HEK293T (cell line): ENCODE measurements at regions not wholly inside any gene's neighbourhood (a gene's known extent, or its start where the extent isn't known, plus 50 kb on each side); places are given as distances from the start of the nearest gene placed in this dataset.
"Not testable (repeated sequence)": the region's sequence is repeated elsewhere in the genome, so short reads cannot be mapped to it uniquely, and the experiment has no call there.

Experiments used
- BHLHE40 ChIP-seq: fragments of 450-650 bp; IDR thresholded peaks from 2 replicates; pipeline ENCODE4 v1.6.1; 2016; ENCODE audit warnings: mild to moderate bottlenecking, moderate library complexity, borderline replicate concordance
- ELF4 ChIP-seq: fragments of 450-650 bp; IDR thresholded peaks from 2 replicates; pipeline ENCODE4 v1.6.1; 2017; ENCODE audit warnings: antibody characterized with exemption
- FOXA1 ChIP-seq: fragments of 450-650 bp; IDR thresholded peaks from 2 replicates; pipeline ENCODE4 v1.6.1; 2016; ENCODE audit warnings: mild to moderate bottlenecking
- FOXK2 ChIP-seq: fragments of 450-650 bp; IDR thresholded peaks from 2 replicates; pipeline ENCODE4 v1.6.1; 2016; ENCODE audit warnings: mild to moderate bottlenecking
- FOXM1 ChIP-seq: fragments of 450-650 bp; IDR thresholded peaks from 2 replicates; pipeline ENCODE4 v1.6.1; 2017; ENCODE audit warnings: mild to moderate bottlenecking, borderline replicate concordance
- HDGF ChIP-seq: fragments of 450-650 bp; IDR thresholded peaks from 2 replicates; pipeline ENCODE4 v1.6.1; 2017; ENCODE audit warnings: antibody characterized with exemption, borderline replicate concordance
- L3MBTL2 ChIP-seq: fragments of 450-650 bp; conservative IDR thresholded peaks from 2 replicates; pipeline ENCODE4 v1.6.1; 2016; ENCODE audit warnings: mild to moderate bottlenecking
- LEF1 ChIP-seq: fragments of 450-650 bp; IDR thresholded peaks from 2 replicates; pipeline ENCODE4 v1.6.1; 2017; ENCODE audit warnings: mild to moderate bottlenecking, borderline replicate concordance
- NFRKB ChIP-seq: fragments of 450-650 bp; IDR thresholded peaks from 2 replicates; pipeline ENCODE4 v1.6.1; 2016; ENCODE audit warnings: mild to moderate bottlenecking, moderate library complexity
- PKNOX1 ChIP-seq: fragments of 450-650 bp; IDR thresholded peaks from 2 replicates; pipeline ENCODE4 v1.6.1; 2016
- SP1 ChIP-seq: fragments of 450-650 bp; IDR thresholded peaks from 2 replicates; pipeline ENCODE4 v1.6.1; 2017
- SUZ12 ChIP-seq: fragments of 450-650 bp; IDR thresholded peaks from 2 replicates; pipeline ENCODE4 v1.6.1; 2016; ENCODE audit warnings: mild to moderate bottlenecking
- TARDBP ChIP-seq: fragments of 450-650 bp; IDR thresholded peaks from 2 replicates; pipeline ENCODE4 v1.6.1; 2016
- ZNF384 ChIP-seq: fragments of 450-650 bp; IDR thresholded peaks from 2 replicates; pipeline ENCODE4 v1.6.1; 2016

DNA sequence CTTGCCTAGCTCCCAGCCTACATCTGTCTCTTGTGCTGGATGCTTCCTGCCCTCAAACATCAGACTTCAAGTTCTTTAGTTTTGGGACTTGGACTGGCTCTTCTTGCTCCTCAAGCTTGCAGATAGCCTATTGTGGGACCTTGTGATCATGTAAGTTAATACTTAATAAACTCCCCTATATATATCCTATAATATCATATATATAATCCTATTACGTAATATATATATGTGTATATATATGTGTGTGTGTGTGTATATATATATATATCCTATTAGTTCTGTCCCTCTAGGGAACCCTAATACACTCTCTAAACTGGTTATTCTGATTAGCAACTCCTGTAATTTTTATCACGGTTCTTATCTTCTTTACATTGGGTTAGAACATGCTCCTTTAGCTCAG, 274.9 kb upstream of the USP25 start:
- not testable (repeated sequence) for TF ChIP-seq SUZ12, SP1, NFRKB, TARDBP, FOXA1, FOXK2, BHLHE40, ZNF384, ELF4, HDGF, LEF1, FOXM1, L3MBTL2, PKNOX1
